ENCODE measurements at regions not wholly inside any gene's neighbourhood (a gene's known extent, or its start where the extent isn't known, plus 50 kb on each side); places are given as distances from the start of the nearest gene placed in this dataset.

DNA sequence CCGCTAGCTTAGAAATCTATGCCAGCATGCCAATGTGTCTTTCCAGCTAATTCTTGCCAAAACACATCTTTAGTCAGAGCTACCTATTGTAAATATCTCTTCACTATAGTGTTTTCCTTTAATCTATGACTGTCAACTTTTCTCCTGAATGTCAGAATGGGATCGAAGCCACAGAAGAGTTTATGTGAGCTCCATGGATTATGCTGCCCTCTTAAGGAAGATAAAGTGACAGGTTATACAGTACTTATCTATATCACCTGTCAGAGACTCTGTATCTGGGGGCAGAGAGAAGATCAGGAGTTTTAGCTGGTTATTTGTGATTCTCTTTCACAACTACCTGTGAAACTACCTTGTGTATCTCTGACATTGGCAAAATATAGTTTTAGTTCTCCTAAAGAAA lies 204.3 kb upstream of the SEL1L start:
- no peak for TF ChIP-seq FOXP2 (optimal IDR thresholded peaks at IDR 0.05; ENCODE audit: borderline replicate concordance, extremely low read depth, extremely low read length, insufficient read depth)
- TF ChIP-seq REST (IDR thresholded peaks at IDR 0.05; ENCODE audit: insufficient read depth in 1 of 2, low read depth in 2 of 2, low read length in 2 of 2): no peak
- TF ChIP-seq TAF1 (IDR thresholded peaks at IDR 0.05; ENCODE audit: borderline replicate concordance, insufficient read depth, low read length): no peak
- TF ChIP-seq SIN3A (IDR thresholded peaks at IDR 0.05; ENCODE audit: borderline replicate concordance, insufficient read depth, low read length): no peak
- TF ChIP-seq POLR2AphosphoS5 (IDR thresholded peaks at IDR 0.05; ENCODE audit: low read depth, low read length): no peak

DNA sequence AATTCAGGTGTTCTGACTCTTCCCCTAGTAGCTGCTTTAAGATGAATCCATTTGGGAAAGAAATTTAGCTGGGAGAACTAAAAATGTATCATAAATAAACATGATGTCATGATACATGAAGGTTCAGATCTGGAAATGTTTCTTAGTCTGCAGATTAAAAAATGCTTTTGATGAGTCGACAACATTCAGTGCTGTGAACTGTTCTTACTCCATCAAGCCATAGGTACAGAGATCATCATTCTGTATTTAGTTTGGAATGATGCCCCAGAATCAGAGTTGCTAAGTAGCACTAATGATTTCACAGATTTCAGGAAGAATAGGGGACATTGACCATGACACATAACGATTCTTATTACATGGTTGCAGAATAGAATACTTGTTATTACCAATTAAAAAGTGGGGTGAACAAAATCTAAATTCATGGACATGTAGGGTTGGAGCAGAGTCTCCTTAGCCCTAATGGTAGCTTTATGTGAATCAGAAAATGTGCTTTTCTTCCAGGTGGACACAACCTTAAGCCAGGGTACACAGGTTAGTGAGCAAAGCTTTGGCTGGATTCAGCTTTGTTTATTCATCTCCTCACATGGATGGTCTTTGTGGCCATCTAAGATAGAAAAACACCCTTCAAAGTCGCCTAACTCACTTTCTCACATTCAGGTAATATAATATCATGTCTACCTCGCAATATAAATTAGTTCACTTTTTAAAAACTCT lies 205.4 kb upstream of the SEL1L start:
- TF ChIP-seq SIN3A (IDR thresholded peaks at IDR 0.05; ENCODE audit: borderline replicate concordance, insufficient read depth, low read length) (no peak), FOXP2 (optimal IDR thresholded peaks at IDR 0.05; ENCODE audit: borderline replicate concordance, extremely low read depth, extremely low read length, insufficient read depth) (no peak), TAF1 (IDR thresholded peaks at IDR 0.05; ENCODE audit: borderline replicate concordance, insufficient read depth, low read length) (no peak), REST (IDR thresholded peaks at IDR 0.05; ENCODE audit: insufficient read depth in 1 of 2, low read depth in 2 of 2, low read length in 2 of 2) (no peak), POLR2AphosphoS5 (IDR thresholded peaks at IDR 0.05; ENCODE audit: low read depth, low read length) (no peak)

GRCh38 chr14:81743605-81744004 lies 210.0 kb upstream of the SEL1L start:
- TF ChIP-seq TAF1 (IDR thresholded peaks at IDR 0.05; ENCODE audit: borderline replicate concordance, insufficient read depth, low read length) (no peak), POLR2AphosphoS5 (IDR thresholded peaks at IDR 0.05; ENCODE audit: low read depth, low read length) (no peak), FOXP2 (optimal IDR thresholded peaks at IDR 0.05; ENCODE audit: borderline replicate concordance, extremely low read depth, extremely low read length, insufficient read depth) (no peak), SIN3A (IDR thresholded peaks at IDR 0.05; ENCODE audit: borderline replicate concordance, insufficient read depth, low read length) (no peak), REST (IDR thresholded peaks at IDR 0.05; ENCODE audit: insufficient read depth in 1 of 2, low read depth in 2 of 2, low read length in 2 of 2) (no peak)

- TF ChIP-seq POLR2AphosphoS5 (IDR thresholded peaks at IDR 0.05; ENCODE audit: low read depth, low read length): no peak
- no peak for TF ChIP-seq SIN3A (IDR thresholded peaks at IDR 0.05; ENCODE audit: borderline replicate concordance, insufficient read depth, low read length)
- no peak for TF ChIP-seq TAF1 (IDR thresholded peaks at IDR 0.05; ENCODE audit: borderline replicate concordance, insufficient read depth, low read length)
- no peak for TF ChIP-seq FOXP2 (optimal IDR thresholded peaks at IDR 0.05; ENCODE audit: borderline replicate concordance, extremely low read depth, extremely low read length, insufficient read depth)
Measured at GRCh38 chr14:81751198-81751597, 217.5 kb upstream of the SEL1L start.

DNA sequence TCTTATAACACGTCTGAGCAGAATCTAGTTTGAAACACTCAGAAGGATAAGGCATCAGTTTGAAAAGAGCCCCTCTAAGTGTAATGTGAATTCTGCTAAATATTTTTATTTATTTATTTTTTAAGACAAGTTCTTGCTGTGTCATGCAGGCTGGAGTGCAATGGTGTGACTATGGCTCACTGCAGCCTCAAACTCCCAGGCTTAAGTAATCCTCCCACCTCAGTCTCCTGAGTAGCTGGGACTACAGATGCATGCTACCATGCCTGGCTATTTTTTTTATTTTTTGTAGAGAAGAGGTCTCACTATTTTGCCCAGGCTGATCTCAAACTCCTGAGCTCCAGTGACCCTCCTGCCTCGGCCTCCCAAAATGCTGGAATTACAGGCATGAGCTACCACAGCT lies 225.9 kb upstream of the SEL1L start:
- TF ChIP-seq SIN3A (IDR thresholded peaks at IDR 0.05; ENCODE audit: borderline replicate concordance, insufficient read depth, low read length) (no peak), REST (IDR thresholded peaks at IDR 0.05; ENCODE audit: insufficient read depth in 1 of 2, low read depth in 2 of 2, low read length in 2 of 2) (no peak), FOXP2 (optimal IDR thresholded peaks at IDR 0.05; ENCODE audit: borderline replicate concordance, extremely low read depth, extremely low read length, insufficient read depth) (no peak), POLR2AphosphoS5 (IDR thresholded peaks at IDR 0.05; ENCODE audit: low read depth, low read length) (no peak), TAF1 (IDR thresholded peaks at IDR 0.05; ENCODE audit: borderline replicate concordance, insufficient read depth, low read length) (no peak)
